OCI-LY7 (cell line): ENCODE measurements at regions not wholly inside any gene's neighbourhood (a gene's known extent, or its start where the extent isn't known, plus 50 kb on each side); places are given as distances from the start of the nearest gene placed in this dataset.

Experiments used
- CTCF ChIP-seq: fragments of 200-600 bp; sonication (generic); conservative IDR thresholded peaks from 2 replicates; pipeline ENCODE4 v1.5.1; 2014; ENCODE audit warnings: mild to moderate bottlenecking, antibody characterized with exemption, low read length, moderate library complexity, mixed read lengths
- EZH2phosphoT487 ChIP-seq: fragments of 200-600 bp; sonication (generic); IDR thresholded peaks from 2 replicates; pipeline ENCODE4 v1.6.1; 2018; ENCODE audit warnings: low read depth, borderline replicate concordance, mild to moderate bottlenecking, mixed run types, antibody characterized with exemption, low read length, moderate library complexity, mixed read lengths

- TF ChIP-seq CTCF = no peak
- no peak for TF ChIP-seq EZH2phosphoT487
These were observed 140.0 kb downstream of the FMR1NB start for GRCh38 chrX:148120999-148121623.
